ENCODE measurements at regions not wholly inside any gene's neighbourhood (a gene's known extent, or its start where the extent isn't known, plus 50 kb on each side); places are given as distances from the start of the nearest gene placed in this dataset.

GRCh38 chr10:88209837-88210561 is 346.6 kb downstream of the PTEN start:
- H3K4me3 ChIP-seq (ENCODE audit: control extremely low read depth in 1 of 5, extremely low read depth in 1 of 5, insufficient read depth in 1 of 5, low read depth in 2 of 5, low read length in 4 of 5): no peak overlapping the region
- no peak for ATAC-seq (ENCODE audit: low read depth)

More at GRCh38 chr10:88209837-88210561, 346.6 kb downstream of the PTEN start:
- no peak overlapping the region for H3K27ac ChIP-seq (ENCODE audit: low read length in 2 of 2)
- H3K79me2 ChIP-seq (ENCODE audit: control insufficient read depth, insufficient read depth, low read length): no peaks in the 10 kb centered on the region
- H3K4me1 Mint-ChIP-seq: no peaks in the 10 kb centered on the region
- H3K4me1 ChIP-seq (ENCODE audit: control insufficient read depth in 2 of 2, insufficient read depth in 2 of 2, low read length in 2 of 2): peaks cover 0 to 4% of the 10 kb centered on the region in 2 donors
- H3K36me3 ChIP-seq (replicated peaks in 1 of 2; ENCODE audit: control extremely low read depth in 1 of 2, control insufficient read depth in 1 of 2, extremely low read depth in 1 of 2, insufficient read depth in 2 of 2, low read length in 1 of 2): no peaks in the 10 kb centered on the region
- no peak overlapping the region for H3K4me2 ChIP-seq (replicated peaks; ENCODE audit: low read depth, low read length, poor library complexity, severe bottlenecking)
- peaks cover 0 to 1% (median 0%) of the 10 kb centered on the region in 3 donors for H3K9me3 ChIP-seq (ENCODE audit: control extremely low read depth in 1 of 3, control insufficient read depth in 2 of 3, insufficient read depth in 1 of 3, low read length in 2 of 3)
- no peak for DNase-seq
- no peaks in the 10 kb centered on the region for H3K27me3 Mint-ChIP-seq
- POLR2A ChIA-PET: no interaction called here
- 85% methylated on average over 2 of the region's 5 CpGs for WGBS (ENCODE audit: insufficient coverage)
- no peaks in the 10 kb centered on the region for H3K9me3 Mint-ChIP-seq (ENCODE audit: insufficient read depth)
- H4K20me1 ChIP-seq (ENCODE audit: control insufficient read depth, insufficient read depth, low read length, poor library complexity, severe bottlenecking): no peaks in the 10 kb centered on the region
- TF ChIP-seq CTCF (IDR thresholded peaks at IDR 0.05): no peak
- TF ChIP-seq EZH2 (IDR thresholded peaks at IDR 0.05; ENCODE audit: borderline replicate concordance, insufficient read depth, low read depth, low read length, poor library complexity, severe bottlenecking): no peak
- H3K4me3 Mint-ChIP-seq: no peak overlapping the region
- H2AFZ ChIP-seq (ENCODE audit: insufficient read depth, low read depth, low read length, poor library complexity, severe bottlenecking): no peak overlapping the region
- H3K27ac Mint-ChIP-seq: no peak overlapping the region
- H3K27me3 ChIP-seq (replicated peaks in 1 of 4; ENCODE audit: control extremely low read depth in 1 of 4, control insufficient read depth in 3 of 4, insufficient read depth in 4 of 4, low read length in 3 of 4): no peaks in the 10 kb centered on the region
- CTCF ChIA-PET: interaction anchor here (0.7 kb wide), 1 partner anchor 179 kb away, joined by 3 read pairs; no protein-coding TSS in a partner anchor
- intact Hi-C loops (cut with micrococcal nuclease): no loop called here
- no peak overlapping the region for H3K9ac ChIP-seq (ENCODE audit: low read length)

Measured in B cell (primary cell).